Body of pancreas (tissue), 4 donors: ENCODE measurements at regions not wholly inside any gene's neighbourhood (a gene's known extent, or its start where the extent isn't known, plus 50 kb on each side); places are given as distances from the start of the nearest gene placed in this dataset.

ENCODE experiments used
- POLR2A ChIP-seq, 3 donors: fragments of 450-650 bp; IDR thresholded peaks; one replicate each; pipeline ENCODE4 v1.6.1; 2016; ENCODE audit warnings: antibody characterized with exemption in 3 of 3, mild to moderate bottlenecking in 2 of 3
- TF ChIP-seq, protein P1 (sequence below), 7 experiments: fragments of 450-650 bp in 4 of 7; fragments of 200-600 bp in 3 of 7; sonication (generic) in 3 of 7; IDR thresholded peaks; one replicate each; pipeline ENCODE4 v1.5.1; 2016 to 2019; ENCODE audit warnings: antibody characterized with exemption in 7 of 7

DNA sequence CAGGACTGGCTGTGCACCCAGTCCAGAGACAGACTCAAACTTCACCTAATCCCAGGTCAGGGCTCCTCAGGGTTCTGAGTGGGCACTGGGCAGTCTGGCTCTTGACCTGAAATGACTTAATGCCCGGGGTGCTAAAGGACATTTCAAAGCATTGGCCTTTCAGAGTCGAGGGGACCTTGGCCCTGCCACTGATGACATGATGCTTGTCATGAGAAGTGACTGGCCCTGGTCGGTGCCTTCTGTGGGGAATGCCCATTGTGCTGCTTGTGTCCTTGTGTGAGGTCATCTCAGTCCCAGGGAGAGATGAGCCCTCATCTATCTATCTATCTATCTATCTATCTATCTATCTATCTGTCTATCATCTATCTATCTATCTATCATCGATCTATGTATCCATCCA is 81.3 kb downstream of the CTAGE1 start:
- TF ChIP-seq, protein P1, sequence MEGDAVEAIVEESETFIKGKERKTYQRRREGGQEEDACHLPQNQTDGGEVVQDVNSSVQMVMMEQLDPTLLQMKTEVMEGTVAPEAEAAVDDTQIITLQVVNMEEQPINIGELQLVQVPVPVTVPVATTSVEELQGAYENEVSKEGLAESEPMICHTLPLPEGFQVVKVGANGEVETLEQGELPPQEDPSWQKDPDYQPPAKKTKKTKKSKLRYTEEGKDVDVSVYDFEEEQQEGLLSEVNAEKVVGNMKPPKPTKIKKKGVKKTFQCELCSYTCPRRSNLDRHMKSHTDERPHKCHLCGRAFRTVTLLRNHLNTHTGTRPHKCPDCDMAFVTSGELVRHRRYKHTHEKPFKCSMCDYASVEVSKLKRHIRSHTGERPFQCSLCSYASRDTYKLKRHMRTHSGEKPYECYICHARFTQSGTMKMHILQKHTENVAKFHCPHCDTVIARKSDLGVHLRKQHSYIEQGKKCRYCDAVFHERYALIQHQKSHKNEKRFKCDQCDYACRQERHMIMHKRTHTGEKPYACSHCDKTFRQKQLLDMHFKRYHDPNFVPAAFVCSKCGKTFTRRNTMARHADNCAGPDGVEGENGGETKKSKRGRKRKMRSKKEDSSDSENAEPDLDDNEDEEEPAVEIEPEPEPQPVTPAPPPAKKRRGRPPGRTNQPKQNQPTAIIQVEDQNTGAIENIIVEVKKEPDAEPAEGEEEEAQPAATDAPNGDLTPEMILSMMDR (IDR thresholded peaks at IDR 0.05): no peak
- no peak for TF ChIP-seq POLR2A (IDR thresholded peaks at IDR 0.05)
